GM21786 (cell line): ENCODE measurements at regions not wholly inside any gene's neighbourhood (a gene's known extent, or its start where the extent isn't known, plus 50 kb on each side); places are given as distances from the start of the nearest gene placed in this dataset.

Experiments
- ATAC-seq: cut with Tn5 transposase; IDR thresholded peaks from one replicate; pipeline ENCODE4 v1.9.1; 2021; ENCODE audit not compliant: unreplicated experiment

- no peak for ATAC-seq
Measured at GRCh38 chr10:31647861-31648260, 280.8 kb downstream of the ARHGAP12 start.

- no peak for ATAC-seq
Measured at GRCh38 chr10:31646519-31646918, 282.1 kb downstream of the ARHGAP12 start.

- no peak for ATAC-seq
Measured at GRCh38 chr10:31645786-31646185, 282.8 kb downstream of the ARHGAP12 start.

GRCh38 chr10:31644931-31645633 lies 283.5 kb downstream of the ARHGAP12 start:
- ATAC-seq, result no peak

- no peak for ATAC-seq
Measured at GRCh38 chr10:31642281-31642680, 286.4 kb downstream of the ARHGAP12 start.

GRCh38 chr10:31635415-31636065 lies 293.1 kb downstream of the ARHGAP12 start:
- ATAC-seq, result no peak

GRCh38 chr10:31635009-31635408 lies 293.6 kb downstream of the ARHGAP12 start:
- ATAC-seq, result no peak

GRCh38 chr10:31630861-31631567 lies 297.6 kb downstream of the ARHGAP12 start:
- ATAC-seq, result no peak

- ATAC-seq, result no peak
Measured at GRCh38 chr10:31625566-31625965, 303.1 kb downstream of the ARHGAP12 start.

GRCh38 chr10:31624611-31625010 lies 304.0 kb downstream of the ARHGAP12 start:
- no peak for ATAC-seq

- ATAC-seq, result no peak
Measured at GRCh38 chr10:31623947-31624346, 304.7 kb downstream of the ARHGAP12 start.

- no peak for ATAC-seq
Measured at GRCh38 chr10:31623466-31623865, 304.4 kb downstream of the ZEB1 start.

GRCh38 chr10:31622978-31623377 lies 304.0 kb downstream of the ZEB1 start:
- ATAC-seq, result no peak

- no peak for ATAC-seq
Measured at GRCh38 chr10:31621733-31622132, 302.7 kb downstream of the ZEB1 start.

- no peak for ATAC-seq
Measured at GRCh38 chr10:31620226-31621151, 301.5 kb downstream of the ZEB1 start.

- ATAC-seq, result no peak
Measured at GRCh38 chr10:31619531-31620061, 300.6 kb downstream of the ZEB1 start.

- ATAC-seq, result no peak
Measured at GRCh38 chr10:31618541-31619291, 299.7 kb downstream of the ZEB1 start.

GRCh38 chr10:31617757-31618156 lies 298.7 kb downstream of the ZEB1 start:
- ATAC-seq, result no peak

- no peak for ATAC-seq
Measured at GRCh38 chr10:31617133-31617532, 298.1 kb downstream of the ZEB1 start.

GRCh38 chr10:31615129-31615528 lies 296.1 kb downstream of the ZEB1 start:
- ATAC-seq, result no peak
